ENCODE measurements at regions not wholly inside any gene's neighbourhood (a gene's known extent, or its start where the extent isn't known, plus 50 kb on each side); places are given as distances from the start of the nearest gene placed in this dataset.

- no peak for TF ChIP-seq NFIC (IDR thresholded peaks at IDR 0.05)
- no peak for TF ChIP-seq EP300 (IDR thresholded peaks at IDR 0.05; ENCODE audit: borderline replicate concordance)
- TF ChIP-seq CEBPB (IDR thresholded peaks at IDR 0.05): no peak
- no peak for TF ChIP-seq RAD21 (IDR thresholded peaks at IDR 0.05; ENCODE audit: low read depth)
- no peak for TF ChIP-seq FOXM1 (IDR thresholded peaks at IDR 0.05; ENCODE audit: borderline replicate concordance, low read depth)
- TF ChIP-seq ZBTB7A (IDR thresholded peaks at IDR 0.05; ENCODE audit: low read depth): no peak
- TF ChIP-seq MAX (IDR thresholded peaks at IDR 0.05): no peak
- TF ChIP-seq, protein P1, sequence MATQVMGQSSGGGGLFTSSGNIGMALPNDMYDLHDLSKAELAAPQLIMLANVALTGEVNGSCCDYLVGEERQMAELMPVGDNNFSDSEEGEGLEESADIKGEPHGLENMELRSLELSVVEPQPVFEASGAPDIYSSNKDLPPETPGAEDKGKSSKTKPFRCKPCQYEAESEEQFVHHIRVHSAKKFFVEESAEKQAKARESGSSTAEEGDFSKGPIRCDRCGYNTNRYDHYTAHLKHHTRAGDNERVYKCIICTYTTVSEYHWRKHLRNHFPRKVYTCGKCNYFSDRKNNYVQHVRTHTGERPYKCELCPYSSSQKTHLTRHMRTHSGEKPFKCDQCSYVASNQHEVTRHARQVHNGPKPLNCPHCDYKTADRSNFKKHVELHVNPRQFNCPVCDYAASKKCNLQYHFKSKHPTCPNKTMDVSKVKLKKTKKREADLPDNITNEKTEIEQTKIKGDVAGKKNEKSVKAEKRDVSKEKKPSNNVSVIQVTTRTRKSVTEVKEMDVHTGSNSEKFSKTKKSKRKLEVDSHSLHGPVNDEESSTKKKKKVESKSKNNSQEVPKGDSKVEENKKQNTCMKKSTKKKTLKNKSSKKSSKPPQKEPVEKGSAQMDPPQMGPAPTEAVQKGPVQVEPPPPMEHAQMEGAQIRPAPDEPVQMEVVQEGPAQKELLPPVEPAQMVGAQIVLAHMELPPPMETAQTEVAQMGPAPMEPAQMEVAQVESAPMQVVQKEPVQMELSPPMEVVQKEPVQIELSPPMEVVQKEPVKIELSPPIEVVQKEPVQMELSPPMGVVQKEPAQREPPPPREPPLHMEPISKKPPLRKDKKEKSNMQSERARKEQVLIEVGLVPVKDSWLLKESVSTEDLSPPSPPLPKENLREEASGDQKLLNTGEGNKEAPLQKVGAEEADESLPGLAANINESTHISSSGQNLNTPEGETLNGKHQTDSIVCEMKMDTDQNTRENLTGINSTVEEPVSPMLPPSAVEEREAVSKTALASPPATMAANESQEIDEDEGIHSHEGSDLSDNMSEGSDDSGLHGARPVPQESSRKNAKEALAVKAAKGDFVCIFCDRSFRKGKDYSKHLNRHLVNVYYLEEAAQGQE (IDR thresholded peaks at IDR 0.05; ENCODE audit: low read depth): no peak
- TF ChIP-seq CREB1 (IDR thresholded peaks at IDR 0.05; ENCODE audit: low read depth): no peak
- TF ChIP-seq YY1 (IDR thresholded peaks at IDR 0.05; ENCODE audit: low read depth): no peak
- no peak for TF ChIP-seq TEAD4 (IDR thresholded peaks at IDR 0.05)
Observed at GRCh38 chr4:15188605-15189539, 186.6 kb downstream of the CPEB2 start.

All from Ishikawa (cell line).